ENCODE measurements at regions not wholly inside any gene's neighbourhood (a gene's known extent, or its start where the extent isn't known, plus 50 kb on each side); places are given as distances from the start of the nearest gene placed in this dataset.

- no peak for TF ChIP-seq CTCF (IDR thresholded peaks at IDR 0.05)
- no peak for TF ChIP-seq POLR2A (IDR thresholded peaks at IDR 0.05)
- TF ChIP-seq EP300 (IDR thresholded peaks at IDR 0.05): no peak
Measured at GRCh38 chr5:2010940-2011339, 128.2 kb upstream of the IRX4 start.

Data from suprapubic skin (tissue), 3 donors.